Gastrocnemius medialis (tissue), 4 donors: ENCODE measurements at regions not wholly inside any gene's neighbourhood (a gene's known extent, or its start where the extent isn't known, plus 50 kb on each side); places are given as distances from the start of the nearest gene placed in this dataset.

Experiments
- CTCF ChIP-seq, 5 experiments: fragments of 450-650 bp in 3 of 5; fragments of 200-600 bp in 2 of 5; sonication (generic) in 2 of 5; IDR thresholded peaks in 4 of 5; conservative IDR thresholded peaks in 1 of 5; 1 replicate in 4 of 5; 2 replicates in 1 of 5; pipeline ENCODE4 v1.5.1; 2016 to 2019; ENCODE audit warnings: antibody characterized with exemption in 5 of 5, mild to moderate bottlenecking in 3 of 5, moderate library complexity in 3 of 5
- POLR2A ChIP-seq, 2 donors: fragments of 450-650 bp; IDR thresholded peaks; one replicate each; pipeline ENCODE4 v1.6.1; 2017; ENCODE audit warnings: antibody characterized with exemption in 2 of 2, mild to moderate bottlenecking in 2 of 2, moderate library complexity in 2 of 2

GRCh38 chr16:76931186-76931585 lies 259.8 kb upstream of the MON1B start:
- TF ChIP-seq CTCF (IDR thresholded peaks at IDR 0.05 in 4 of 5, conservative IDR thresholded peaks at IDR 0.05 in 1 of 5) = no peak
- TF ChIP-seq POLR2A (IDR thresholded peaks at IDR 0.05) = no peak
